ENCODE measurements at regions not wholly inside any gene's neighbourhood (a gene's known extent, or its start where the extent isn't known, plus 50 kb on each side); places are given as distances from the start of the nearest gene placed in this dataset.

DNA sequence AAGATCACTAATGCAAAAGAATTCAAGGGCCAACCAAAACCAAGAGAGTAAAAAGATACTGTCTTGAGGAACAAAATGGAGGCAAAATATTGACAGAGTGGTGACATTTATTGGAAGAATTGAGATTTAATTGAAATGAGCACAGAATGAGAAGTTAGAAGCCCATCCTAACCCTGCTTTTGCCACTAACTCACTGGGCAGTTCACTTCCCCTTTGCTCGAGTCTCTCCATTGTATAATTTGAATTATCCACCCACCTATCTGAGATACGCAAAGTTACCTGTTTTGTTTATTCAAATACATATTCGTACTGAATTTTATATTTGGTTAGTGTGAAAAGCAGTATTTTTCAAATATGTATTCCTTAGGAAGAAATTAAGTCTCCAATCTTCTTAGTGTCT lies 204.5 kb upstream of the PRDM1 start:
- H3K9me3 Mint-ChIP-seq (ENCODE audit: low read depth), result peaks cover 3% of the 10 kb centered on the region
- H3K4me1 Mint-ChIP-seq (ENCODE audit: low read depth), result peaks cover 8% of the 10 kb centered on the region
- H3K36me3 Mint-ChIP-seq (ENCODE audit: insufficient read depth), result no peaks in the 10 kb centered on the region
- H3K27ac Mint-ChIP-seq, result no peak overlapping the region
- no peak overlapping the region for H3K4me3 Mint-ChIP-seq (ENCODE audit: low read depth)
- TF ChIP-seq, protein P1, sequence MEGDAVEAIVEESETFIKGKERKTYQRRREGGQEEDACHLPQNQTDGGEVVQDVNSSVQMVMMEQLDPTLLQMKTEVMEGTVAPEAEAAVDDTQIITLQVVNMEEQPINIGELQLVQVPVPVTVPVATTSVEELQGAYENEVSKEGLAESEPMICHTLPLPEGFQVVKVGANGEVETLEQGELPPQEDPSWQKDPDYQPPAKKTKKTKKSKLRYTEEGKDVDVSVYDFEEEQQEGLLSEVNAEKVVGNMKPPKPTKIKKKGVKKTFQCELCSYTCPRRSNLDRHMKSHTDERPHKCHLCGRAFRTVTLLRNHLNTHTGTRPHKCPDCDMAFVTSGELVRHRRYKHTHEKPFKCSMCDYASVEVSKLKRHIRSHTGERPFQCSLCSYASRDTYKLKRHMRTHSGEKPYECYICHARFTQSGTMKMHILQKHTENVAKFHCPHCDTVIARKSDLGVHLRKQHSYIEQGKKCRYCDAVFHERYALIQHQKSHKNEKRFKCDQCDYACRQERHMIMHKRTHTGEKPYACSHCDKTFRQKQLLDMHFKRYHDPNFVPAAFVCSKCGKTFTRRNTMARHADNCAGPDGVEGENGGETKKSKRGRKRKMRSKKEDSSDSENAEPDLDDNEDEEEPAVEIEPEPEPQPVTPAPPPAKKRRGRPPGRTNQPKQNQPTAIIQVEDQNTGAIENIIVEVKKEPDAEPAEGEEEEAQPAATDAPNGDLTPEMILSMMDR (IDR thresholded peaks at IDR 0.05; ENCODE audit: unreplicated experiment), result no peak
- no peak for DNase-seq (ENCODE audit: low spot score, unreplicated experiment)
- H3K27me3 Mint-ChIP-seq, result peaks cover 17% of the 10 kb centered on the region

DNA sequence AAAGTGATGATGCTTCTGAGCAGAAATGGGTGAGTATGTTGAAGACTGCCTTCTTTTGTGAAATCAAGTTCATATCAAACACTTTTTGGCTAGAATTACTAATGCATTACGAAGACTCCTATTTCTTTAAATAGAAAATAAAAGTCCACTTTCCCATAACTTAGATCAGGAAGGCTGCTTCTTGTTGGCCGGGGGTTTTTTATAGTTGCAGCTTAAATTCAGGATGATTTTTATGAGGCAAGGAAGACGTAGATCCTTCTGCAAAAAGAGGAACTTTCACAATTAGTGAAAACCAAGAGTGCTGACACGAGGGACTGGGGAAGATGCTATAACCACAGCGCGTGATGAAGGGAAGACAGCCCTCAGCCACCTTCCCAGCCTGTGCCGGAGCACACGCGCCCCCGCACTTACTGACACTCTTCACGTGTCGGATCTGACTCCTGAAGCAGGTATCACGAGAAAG lies 206.1 kb upstream of the PRDM1 start:
- no peak for DNase-seq (ENCODE audit: low spot score, unreplicated experiment)
- Mint-ChIP-seq H3K36me3 (ENCODE audit: insufficient read depth) (no peaks in the 10 kb centered on the region), H3K27ac (no peak overlapping the region), H3K4me3 (ENCODE audit: low read depth) (no peak overlapping the region), H3K4me1 (ENCODE audit: low read depth) (no peaks in the 10 kb centered on the region), H3K9me3 (ENCODE audit: low read depth) (peaks cover 3% of the 10 kb centered on the region), H3K27me3 (peaks cover 19% of the 10 kb centered on the region)
- TF ChIP-seq, protein P1 (IDR thresholded peaks at IDR 0.05; ENCODE audit: unreplicated experiment), result no peak

DNA sequence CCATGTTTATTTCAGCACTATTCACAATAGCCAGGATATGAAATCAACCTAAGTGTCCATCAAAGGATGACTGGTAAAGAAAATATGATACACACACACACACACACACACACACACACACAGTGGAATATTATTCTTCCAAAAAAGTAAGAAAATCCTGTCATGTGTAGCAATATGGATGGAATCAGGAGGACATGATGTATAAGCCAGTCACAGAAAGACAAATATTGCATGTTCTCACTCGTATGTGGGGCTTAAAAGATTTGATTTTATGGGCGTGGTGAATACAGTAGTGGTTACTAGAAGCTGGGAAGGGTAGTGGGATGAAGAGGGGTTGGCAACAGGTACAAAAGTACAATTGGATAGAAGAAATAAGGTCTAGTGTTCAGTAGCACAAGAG lies 207.0 kb upstream of the PRDM1 start:
- no peaks in the 10 kb centered on the region for H3K4me1 Mint-ChIP-seq (ENCODE audit: low read depth)
- TF ChIP-seq, protein P1 (IDR thresholded peaks at IDR 0.05; ENCODE audit: unreplicated experiment), result no peak
- DNase-seq (ENCODE audit: low spot score, unreplicated experiment), result no peak
- H3K27ac Mint-ChIP-seq, result no peak overlapping the region
- peaks cover 3% of the 10 kb centered on the region for H3K9me3 Mint-ChIP-seq (ENCODE audit: low read depth)
- H3K36me3 Mint-ChIP-seq (ENCODE audit: insufficient read depth), result no peaks in the 10 kb centered on the region
- peaks cover 21% of the 10 kb centered on the region for H3K27me3 Mint-ChIP-seq
- H3K4me3 Mint-ChIP-seq (ENCODE audit: low read depth), result no peak overlapping the region

DNA sequence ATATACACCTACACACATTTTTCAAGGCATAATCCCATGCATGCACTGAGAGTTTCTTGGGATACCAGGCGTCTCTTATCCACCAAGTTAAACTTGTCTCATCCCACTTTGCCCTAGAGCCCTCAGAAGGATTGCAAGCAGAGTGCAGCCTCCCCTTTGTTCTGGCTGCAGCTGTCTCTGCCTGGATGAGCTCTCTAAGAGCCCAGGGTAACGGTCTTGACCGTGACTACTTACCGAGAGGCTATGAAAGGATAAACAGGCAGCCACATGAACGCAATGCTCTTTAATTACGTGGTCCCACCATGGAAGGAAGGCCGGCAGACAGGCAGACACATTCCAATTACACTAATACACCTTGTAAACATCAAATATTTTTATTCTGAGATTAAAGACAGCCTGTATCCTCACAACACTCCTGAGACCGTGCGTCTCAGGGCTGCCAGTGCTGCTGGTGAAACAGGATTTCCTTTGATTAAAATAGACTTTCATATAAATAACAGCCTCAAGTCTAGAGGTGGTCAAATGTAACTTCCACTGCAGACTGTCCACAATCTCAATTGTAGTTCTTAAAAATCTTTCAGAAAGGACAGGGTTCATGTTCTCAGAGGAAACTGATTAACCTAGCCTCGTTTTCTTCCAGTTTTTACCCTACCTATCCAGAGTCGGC lies 210.0 kb upstream of the PRDM1 start:
- Mint-ChIP-seq H3K4me3 (ENCODE audit: low read depth) (no peak overlapping the region), H3K36me3 (ENCODE audit: insufficient read depth) (no peaks in the 10 kb centered on the region), H3K4me1 (ENCODE audit: low read depth) (peaks cover 4% of the 10 kb centered on the region), H3K9me3 (ENCODE audit: low read depth) (peaks cover 3% of the 10 kb centered on the region), H3K27ac (no peak overlapping the region), H3K27me3 (peaks cover 19% of the 10 kb centered on the region)
- TF ChIP-seq, protein P1 (IDR thresholded peaks at IDR 0.05; ENCODE audit: unreplicated experiment), result no peak
- no peak for DNase-seq (ENCODE audit: low spot score, unreplicated experiment)

GRCh38 chr6:105874835-105875626 lies 211.1 kb upstream of the PRDM1 start:
- H3K4me3 Mint-ChIP-seq (ENCODE audit: low read depth), result no peak overlapping the region
- DNase-seq (ENCODE audit: low spot score, unreplicated experiment), result no peak

More at GRCh38 chr6:105874835-105875626, 211.1 kb upstream of the PRDM1 start:
- H3K27me3 Mint-ChIP-seq, result peaks cover 14% of the 10 kb centered on the region
- no peak overlapping the region for H3K27ac Mint-ChIP-seq
- TF ChIP-seq, protein P1 (IDR thresholded peaks at IDR 0.05; ENCODE audit: unreplicated experiment), result no peak
- peaks cover 4% of the 10 kb centered on the region for H3K4me1 Mint-ChIP-seq (ENCODE audit: low read depth)
- H3K9me3 Mint-ChIP-seq (ENCODE audit: low read depth), result peaks cover 3% of the 10 kb centered on the region
- no peaks in the 10 kb centered on the region for H3K36me3 Mint-ChIP-seq (ENCODE audit: insufficient read depth)
